H4 (cell line): ENCODE measurements at regions not wholly inside any gene's neighbourhood (a gene's known extent, or its start where the extent isn't known, plus 50 kb on each side); places are given as distances from the start of the nearest gene placed in this dataset.

Experiments
- DNase-seq: peaks from one replicate; pipeline ENCODE4 v3.0.0-alpha.2; 2015; ENCODE audit warnings: low spot score

GRCh38 chr9:81119591-81119990, 569.8 kb downstream of the TLE1 start:
- no peak for DNase-seq

GRCh38 chr9:81118416-81118815, 570.9 kb downstream of the TLE1 start:
- no peak for DNase-seq

- peak; percentile 39 for DNase-seq
These were observed 572.8 kb downstream of the TLE1 start for GRCh38 chr9:81116340-81117137.

GRCh38 chr9:81113453-81114124, 575.8 kb downstream of the TLE1 start:
- no peak for DNase-seq

- DNase-seq = no peak
These were observed 576.5 kb downstream of the TLE1 start for GRCh38 chr9:81112627-81113452.

- no peak for DNase-seq
These were observed 580.5 kb downstream of the TLE1 start for GRCh38 chr9:81108821-81109220.

- no peak for DNase-seq
These were observed 581.0 kb downstream of the TLE1 start for GRCh38 chr9:81108391-81108790.

GRCh38 chr9:81103597-81104471, 585.5 kb downstream of the TLE1 start:
- no peak for DNase-seq

- no peak for DNase-seq
These were observed 592.1 kb downstream of the TLE1 start for GRCh38 chr9:81097131-81097847.

- no peak for DNase-seq
These were observed 592.7 kb downstream of the TLE1 start for GRCh38 chr9:81096625-81097024.

- no peak for DNase-seq
These were observed 597.3 kb downstream of the TLE1 start for GRCh38 chr9:81092057-81092456.

- DNase-seq = no peak
These were observed 601.0 kb downstream of the TLE1 start for GRCh38 chr9:81088341-81088740.

- DNase-seq = no peak
These were observed 602.9 kb downstream of the TLE1 start for GRCh38 chr9:81086416-81086815.

- no peak for DNase-seq
These were observed 605.4 kb downstream of the TLE1 start for GRCh38 chr9:81083854-81084512.

GRCh38 chr9:81083067-81083466, 606.3 kb downstream of the TLE1 start:
- peak; percentile 15 for DNase-seq

- no peak for DNase-seq
These were observed 607.1 kb downstream of the TLE1 start for GRCh38 chr9:81082221-81082620.

GRCh38 chr9:81080900-81081299, 608.4 kb downstream of the TLE1 start:
- DNase-seq = no peak

GRCh38 chr9:81080185-81080584, 609.2 kb downstream of the TLE1 start:
- DNase-seq = no peak

- no peak for DNase-seq
These were observed 610.3 kb downstream of the TLE1 start for GRCh38 chr9:81079055-81079454.

GRCh38 chr9:81078555-81078954, 610.8 kb downstream of the TLE1 start:
- no peak for DNase-seq
